ENCODE measurements at regions not wholly inside any gene's neighbourhood (a gene's known extent, or its start where the extent isn't known, plus 50 kb on each side); places are given as distances from the start of the nearest gene placed in this dataset.

- TF ChIP-seq POLR2AphosphoS5 (IDR thresholded peaks at IDR 0.05) (no peak), POLR2A (IDR thresholded peaks at IDR 0.05) (no peak)
Measured at GRCh38 chr4:118410138-118410537, 57.3 kb upstream of the PRSS12 start.

Data from spleen (tissue), 3 donors.